Epithelial cell of esophagus (primary cell): ENCODE measurements at regions not wholly inside any gene's neighbourhood (a gene's known extent, or its start where the extent isn't known, plus 50 kb on each side); places are given as distances from the start of the nearest gene placed in this dataset.

Experiments
- DNase-seq: peaks from one replicate; pipeline ENCODE4 v3.0.0; 2010; ENCODE audit warnings: low read depth
- H3K4me3 ChIP-seq: 2 replicates; pipeline ENCODE4 v1.5.1; 2011; ENCODE audit warnings: mild to moderate bottlenecking, low read length, control low read depth
- TF ChIP-seq, protein P1 (sequence below): IDR thresholded peaks from 2 replicates; pipeline ENCODE4 v1.5.1; 2011; ENCODE audit warnings: low read depth, mild to moderate bottlenecking, low read length, control low read depth, inconsistent platforms; ENCODE audit not compliant: insufficient read depth; ENCODE audit errors: missing control alignments

DNA sequence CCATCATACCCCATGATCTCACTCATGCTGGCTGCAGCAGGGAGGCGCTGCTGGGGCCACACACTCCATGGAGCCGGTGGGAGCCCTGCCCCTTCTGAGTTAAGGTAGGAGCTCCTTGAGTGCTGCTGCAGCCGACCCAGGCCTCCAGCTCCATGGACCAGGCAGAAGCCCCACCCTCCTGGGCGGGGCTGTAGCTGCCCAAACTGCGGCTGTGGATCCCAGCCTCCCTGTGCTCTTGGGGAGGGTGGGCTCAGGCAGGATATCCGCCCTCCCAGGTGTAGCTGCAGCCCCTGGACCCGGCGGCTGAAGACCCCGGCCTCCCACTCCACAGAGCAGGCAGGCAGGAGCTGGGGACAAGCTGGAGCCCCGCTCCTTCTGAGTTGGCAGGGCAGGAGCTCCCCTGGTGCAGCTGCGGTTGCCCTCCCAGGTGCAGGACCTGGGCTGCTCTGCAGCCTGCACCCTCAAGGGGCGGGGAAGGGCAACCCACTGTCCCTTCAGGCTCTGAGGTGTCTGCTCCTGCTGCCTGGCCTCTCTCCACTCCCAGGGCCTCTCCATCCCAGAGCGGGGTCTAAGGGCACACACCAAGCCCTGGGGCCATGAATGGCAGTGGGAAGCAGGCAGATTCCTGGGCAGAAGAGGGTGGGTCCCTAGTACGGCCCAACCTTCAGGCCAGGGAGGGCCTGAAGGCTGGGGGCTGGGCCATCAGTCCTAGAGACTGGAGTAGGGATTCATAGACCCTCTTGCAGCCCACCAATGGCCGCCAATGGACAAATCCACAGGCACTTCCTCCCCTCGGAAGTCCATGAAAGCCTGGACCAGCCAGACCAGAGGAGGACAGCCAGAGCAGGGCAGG is 466.1 kb downstream of the DTHD1 start:
- H3K4me3 ChIP-seq = no peak overlapping the region
- TF ChIP-seq, protein P1, sequence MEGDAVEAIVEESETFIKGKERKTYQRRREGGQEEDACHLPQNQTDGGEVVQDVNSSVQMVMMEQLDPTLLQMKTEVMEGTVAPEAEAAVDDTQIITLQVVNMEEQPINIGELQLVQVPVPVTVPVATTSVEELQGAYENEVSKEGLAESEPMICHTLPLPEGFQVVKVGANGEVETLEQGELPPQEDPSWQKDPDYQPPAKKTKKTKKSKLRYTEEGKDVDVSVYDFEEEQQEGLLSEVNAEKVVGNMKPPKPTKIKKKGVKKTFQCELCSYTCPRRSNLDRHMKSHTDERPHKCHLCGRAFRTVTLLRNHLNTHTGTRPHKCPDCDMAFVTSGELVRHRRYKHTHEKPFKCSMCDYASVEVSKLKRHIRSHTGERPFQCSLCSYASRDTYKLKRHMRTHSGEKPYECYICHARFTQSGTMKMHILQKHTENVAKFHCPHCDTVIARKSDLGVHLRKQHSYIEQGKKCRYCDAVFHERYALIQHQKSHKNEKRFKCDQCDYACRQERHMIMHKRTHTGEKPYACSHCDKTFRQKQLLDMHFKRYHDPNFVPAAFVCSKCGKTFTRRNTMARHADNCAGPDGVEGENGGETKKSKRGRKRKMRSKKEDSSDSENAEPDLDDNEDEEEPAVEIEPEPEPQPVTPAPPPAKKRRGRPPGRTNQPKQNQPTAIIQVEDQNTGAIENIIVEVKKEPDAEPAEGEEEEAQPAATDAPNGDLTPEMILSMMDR = no peak
- no peak for DNase-seq

DNA sequence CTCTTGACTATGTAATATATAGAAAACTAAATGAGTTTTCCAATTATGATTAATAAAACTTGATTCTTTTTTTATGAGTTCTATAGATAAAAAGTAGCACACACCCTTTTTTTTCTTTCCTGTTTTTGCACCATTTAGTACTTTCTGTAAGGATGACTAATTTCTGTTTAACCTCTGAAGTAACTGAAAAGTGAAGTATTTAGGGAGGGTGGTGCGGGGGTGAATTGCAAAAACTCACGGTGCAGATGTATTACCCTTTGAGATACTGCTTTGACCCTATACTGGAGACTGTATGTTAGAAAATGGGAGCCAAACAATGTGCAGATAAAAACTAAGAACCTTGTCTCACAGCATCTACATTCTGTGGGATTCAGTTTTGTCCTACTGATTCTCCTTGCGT is 471.6 kb downstream of the DTHD1 start:
- TF ChIP-seq, protein P1 = no peak
- DNase-seq = no peak
- no peak overlapping the region for H3K4me3 ChIP-seq

GRCh38 chr4:36757580-36758311 is 476.3 kb downstream of the DTHD1 start:
- TF ChIP-seq, protein P1 = no peak
- H3K4me3 ChIP-seq = no peak overlapping the region
- no peak for DNase-seq

DNA sequence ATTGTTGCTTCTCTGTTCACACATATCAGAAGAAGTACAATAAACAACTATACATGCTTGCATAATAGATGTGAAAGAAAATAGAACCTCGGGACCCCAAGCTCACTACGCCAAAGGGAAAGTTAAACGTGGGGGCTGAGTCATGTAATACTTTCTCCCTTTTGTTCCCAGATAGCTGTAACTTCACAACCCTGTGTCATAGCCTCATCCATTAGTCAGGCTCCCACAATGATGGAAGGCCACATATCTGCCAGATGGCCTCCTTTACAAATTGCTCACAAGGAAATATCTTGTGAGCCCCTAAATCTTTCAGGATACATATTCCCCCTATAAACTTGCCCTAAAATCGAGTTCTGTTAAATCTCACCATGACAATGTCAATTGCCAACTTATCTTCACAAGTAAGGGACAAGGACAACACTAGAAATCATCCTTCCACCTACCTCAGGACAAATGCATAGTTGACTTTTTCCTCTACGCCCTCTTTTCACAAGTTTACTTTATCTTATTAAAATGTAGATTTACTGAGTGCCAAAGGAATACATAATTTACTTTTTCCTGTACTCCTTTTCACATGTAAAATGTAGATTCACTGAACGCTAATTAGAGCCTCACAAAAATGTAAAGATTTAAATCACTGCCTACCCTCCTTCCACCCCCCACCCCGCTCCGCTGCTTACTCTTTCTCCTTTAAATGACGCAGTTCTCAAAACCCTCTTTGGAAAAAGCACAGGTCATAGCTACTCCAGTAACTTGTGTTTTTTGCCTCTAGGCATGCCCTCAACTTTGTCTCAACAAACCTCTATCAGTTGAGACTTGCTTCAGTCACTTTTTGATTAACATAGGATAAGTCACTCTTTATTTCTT is 477.1 kb downstream of the DTHD1 start:
- no peak overlapping the region for H3K4me3 ChIP-seq
- TF ChIP-seq, protein P1 = no peak
- DNase-seq = peak; percentile 20

DNA sequence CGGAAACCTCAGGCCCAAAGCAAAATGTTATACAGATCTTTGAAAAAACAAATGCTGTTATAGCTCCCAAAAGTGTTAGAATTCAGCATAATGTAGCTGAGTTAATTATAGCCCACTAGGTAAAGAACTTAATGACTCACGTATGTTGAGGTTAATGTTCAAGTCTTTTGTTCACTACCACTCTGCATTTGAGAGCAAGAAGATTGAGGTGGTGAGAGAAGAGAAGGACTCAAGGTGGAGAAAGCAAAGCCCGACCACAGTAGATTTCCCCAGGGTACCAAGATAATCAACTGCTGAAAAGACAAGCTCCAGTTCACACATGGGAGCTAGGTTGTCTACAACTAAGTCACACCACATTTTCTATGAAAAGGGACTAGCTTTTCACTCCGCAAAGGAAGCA is 480.2 kb downstream of the DTHD1 start:
- TF ChIP-seq, protein P1 = no peak
- H3K4me3 ChIP-seq = no peak overlapping the region
- DNase-seq = no peak

GRCh38 chr4:36763814-36764213 is 480.7 kb upstream of the NWD2 start:
- TF ChIP-seq, protein P1 = no peak
- no peak overlapping the region for H3K4me3 ChIP-seq
- no peak for DNase-seq
